Thymus (tissue), 11 donors: ENCODE measurements at regions not wholly inside any gene's neighbourhood (a gene's known extent, or its start where the extent isn't known, plus 50 kb on each side); places are given as distances from the start of the nearest gene placed in this dataset.

Source experiments
- DNase-seq, 9 donors: peaks; one replicate each; pipeline ENCODE4 v3.0.0-alpha.2; 2013; ENCODE audit warnings: low spot score in 9 of 9, low read depth in 6 of 9, missing footprints in 1 of 9
- H3K27ac ChIP-seq, 2 donors: one replicate each; pipeline ENCODE4 v1.5.1; 2013; ENCODE audit warnings: control low read depth in 1 of 2, low read depth in 1 of 2, low read length in 1 of 2, mild to moderate bottlenecking in 1 of 2, moderate library complexity in 1 of 2
- H3K27me3 ChIP-seq, 2 donors: one replicate each; pipeline ENCODE4 v1.5.1; 2013; ENCODE audit warnings: low read length in 1 of 2; ENCODE audit not compliant: control insufficient read depth in 2 of 2, insufficient read depth in 1 of 2
- H3K36me3 ChIP-seq, 2 donors: one replicate each; pipeline ENCODE4 v1.5.1; 2013; ENCODE audit warnings: low read length in 1 of 2, mild to moderate bottlenecking in 1 of 2, moderate library complexity in 1 of 2; ENCODE audit not compliant: control insufficient read depth in 2 of 2, insufficient read depth in 2 of 2
- H3K4me1 ChIP-seq, 2 donors: one replicate each; pipeline ENCODE4 v1.5.1; 2013; ENCODE audit warnings: low read length in 2 of 2; ENCODE audit not compliant: control insufficient read depth in 2 of 2, insufficient read depth in 2 of 2
- H3K4me3 ChIP-seq, 2 donors: one replicate each; pipeline ENCODE4 v1.5.1; 2013; ENCODE audit warnings: low read length in 2 of 2, control low read depth in 1 of 2, mild to moderate bottlenecking in 1 of 2
- H3K9me3 ChIP-seq, 2 donors: one replicate each; pipeline ENCODE4 v1.5.1; 2013; ENCODE audit warnings: low read length in 1 of 2, mild to moderate bottlenecking in 1 of 2; ENCODE audit not compliant: control insufficient read depth in 2 of 2, insufficient read depth in 1 of 2
- WGBS: extraction: QIAGEN DNeasy Blood & Tissue Kit; methylation state at CpG from one replicate; pipeline ENCODE4 v1.1.7; 2013; 5-methylcytosine and 5-hydroxymethylcytosine counted together
- donor health status: healthy.

GRCh38 chr3:182294696-182295095 lies 498.6 kb upstream of the ATP11B start:
- 79% methylated on average over 2 of the region's 2 CpGs for WGBS
- no peaks in the 10 kb centered on the region for H3K9me3 ChIP-seq
- no peak overlapping the region for H3K27ac ChIP-seq
- no peaks in the 10 kb centered on the region for H3K27me3 ChIP-seq
- H3K4me3 ChIP-seq, result no peak overlapping the region
- H3K4me1 ChIP-seq, result no peaks in the 10 kb centered on the region
- no peaks in the 10 kb centered on the region for H3K36me3 ChIP-seq
- no peak for DNase-seq

GRCh38 chr3:182300266-182300665 lies 493.0 kb upstream of the ATP11B start:
- H3K27ac ChIP-seq, result no peak overlapping the region
- WGBS, result 89% methylated on average over 4 of the region's 4 CpGs

GRCh38 chr3:182303169-182303568 lies 490.1 kb upstream of the ATP11B start:
- Histone ChIP-seq H3K27ac (no peak overlapping the region), H3K4me3 (no peak overlapping the region), H3K27me3 (no peaks in the 10 kb centered on the region), H3K9me3 (no peaks in the 10 kb centered on the region), H3K4me1 (no peaks in the 10 kb centered on the region), H3K36me3 (no peaks in the 10 kb centered on the region)
- no peak for DNase-seq
- WGBS, result 87% methylated on average over 1 of the region's 1 CpG

More at GRCh38 chr3:182300266-182300665, 493.0 kb upstream of the ATP11B start:
- no peak overlapping the region for H3K4me3 ChIP-seq
- H3K4me1 ChIP-seq, result no peaks in the 10 kb centered on the region
- H3K9me3 ChIP-seq, result no peaks in the 10 kb centered on the region
- H3K27me3 ChIP-seq, result no peaks in the 10 kb centered on the region
- H3K36me3 ChIP-seq, result no peaks in the 10 kb centered on the region
- no peak for DNase-seq

GRCh38 chr3:182305881-182306665 lies 487.2 kb upstream of the ATP11B start:
- Histone ChIP-seq H3K9me3 (no peaks in the 10 kb centered on the region), H3K4me1 (no peaks in the 10 kb centered on the region), H3K27ac (no peak overlapping the region), H3K27me3 (no peaks in the 10 kb centered on the region), H3K36me3 (no peaks in the 10 kb centered on the region), H3K4me3 (no peak overlapping the region)
- no peak for DNase-seq
- WGBS, result 86% methylated on average over 6 of the region's 6 CpGs

GRCh38 chr3:182308328-182308727 lies 485.0 kb upstream of the ATP11B start:
- Histone ChIP-seq H3K9me3 (no peaks in the 10 kb centered on the region), H3K27ac (no peak overlapping the region), H3K27me3 (no peaks in the 10 kb centered on the region), H3K4me3 (no peak overlapping the region), H3K4me1 (no peaks in the 10 kb centered on the region), H3K36me3 (no peaks in the 10 kb centered on the region)
- 97% methylated on average over 1 of the region's 1 CpG for WGBS
- no peak for DNase-seq

GRCh38 chr3:182309120-182309519 lies 484.2 kb upstream of the ATP11B start:
- H3K36me3 ChIP-seq, result no peaks in the 10 kb centered on the region
- 23% methylated on average over 2 of the region's 2 CpGs for WGBS
- no peak overlapping the region for H3K4me3 ChIP-seq
- no peak for DNase-seq
- no peaks in the 10 kb centered on the region for H3K27me3 ChIP-seq
- no peak overlapping the region for H3K27ac ChIP-seq
- H3K9me3 ChIP-seq, result no peaks in the 10 kb centered on the region
- H3K4me1 ChIP-seq, result no peaks in the 10 kb centered on the region

GRCh38 chr3:182315313-182315712 lies 478.0 kb upstream of the ATP11B start:
- whole genome bisulfite sequencing, result 94% methylated on average over 5 of the region's 5 CpGs
- Histone ChIP-seq H3K9me3 (peaks cover 0 to 11% of the 10 kb centered on the region in 2 donors), H3K27me3 (no peaks in the 10 kb centered on the region), H3K4me1 (no peaks in the 10 kb centered on the region), H3K27ac (no peak overlapping the region), H3K36me3 (no peaks in the 10 kb centered on the region), H3K4me3 (no peak overlapping the region)
- no peak for DNase-seq

GRCh38 chr3:182323126-182323700 lies 470.1 kb upstream of the ATP11B start:
- Histone ChIP-seq H3K27ac (no peak overlapping the region), H3K4me3 (no peak overlapping the region), H3K36me3 (no peaks in the 10 kb centered on the region), H3K9me3 (no peaks in the 10 kb centered on the region), H3K27me3 (no peaks in the 10 kb centered on the region), H3K4me1 (no peaks in the 10 kb centered on the region)
- no peak for DNase-seq
- 86% methylated on average over 1 of the region's 1 CpG for WGBS

GRCh38 chr3:182323898-182324297 lies 469.4 kb upstream of the ATP11B start:
- H3K4me3 ChIP-seq, result no peak overlapping the region
- WGBS, result 96% methylated on average over 1 of the region's 1 CpG
- no peaks in the 10 kb centered on the region for H3K36me3 ChIP-seq
- no peaks in the 10 kb centered on the region for H3K27me3 ChIP-seq
- H3K9me3 ChIP-seq, result no peaks in the 10 kb centered on the region
- H3K4me1 ChIP-seq, result no peaks in the 10 kb centered on the region
- DNase-seq, result no peak
- H3K27ac ChIP-seq, result no peak overlapping the region
